ENCODE measurements at regions not wholly inside any gene's neighbourhood (a gene's known extent, or its start where the extent isn't known, plus 50 kb on each side); places are given as distances from the start of the nearest gene placed in this dataset.
A peak's percentile ranks its signal among the peaks of the same experiment; 100 is the strongest.

- H3K4me3 ChIP-seq (ENCODE audit: low read length): no peak overlapping the region
- H3K4me1 ChIP-seq (ENCODE audit: insufficient read depth, low read length): no peaks in the 10 kb centered on the region
- H2AFZ ChIP-seq (ENCODE audit: low read depth, low read length): no peak overlapping the region
- no peaks in the 10 kb centered on the region for H3K9me3 ChIP-seq (ENCODE audit: low read length)
- no peaks in the 10 kb centered on the region for H3K27me3 ChIP-seq (ENCODE audit: insufficient read depth, low read length)
- no peaks in the 10 kb centered on the region for H3K36me3 ChIP-seq (ENCODE audit: insufficient read depth, low read length)
Observed at GRCh38 chr3:110533089-110533488, 538.5 kb upstream of the NECTIN3 start.

- Histone ChIP-seq H3K9me3 (ENCODE audit: low read length) (no peaks in the 10 kb centered on the region), H3K27me3 (ENCODE audit: insufficient read depth, low read length) (no peaks in the 10 kb centered on the region), H2AFZ (ENCODE audit: low read depth, low read length) (no peak overlapping the region), H3K36me3 (ENCODE audit: insufficient read depth, low read length) (no peaks in the 10 kb centered on the region), H3K4me3 (ENCODE audit: low read length) (no peak overlapping the region), H3K4me1 (ENCODE audit: insufficient read depth, low read length) (peaks cover 5% of the 10 kb centered on the region)
Observed at GRCh38 chr3:110542552-110543150, 529.0 kb upstream of the NECTIN3 start.

DNA sequence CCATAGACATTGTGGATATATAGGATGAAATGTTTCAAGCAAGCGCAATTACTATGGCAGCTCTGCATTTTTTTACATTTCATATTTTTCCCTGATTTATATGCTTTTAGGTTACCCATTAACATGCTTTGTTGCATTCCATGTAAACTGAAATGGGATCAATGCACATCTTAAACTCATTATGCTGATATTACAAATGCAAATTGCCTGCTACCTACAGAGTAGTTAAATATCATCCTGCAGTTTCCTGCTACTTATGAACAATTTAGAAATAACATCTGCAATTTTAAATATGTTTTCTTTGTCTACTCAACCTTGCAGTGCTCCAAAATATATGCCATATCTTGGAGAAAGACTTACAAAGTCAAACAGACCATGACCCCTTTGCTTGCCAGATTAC lies 526.9 kb upstream of the NECTIN3 start:
- Histone ChIP-seq H3K27me3 (ENCODE audit: insufficient read depth, low read length) (no peaks in the 10 kb centered on the region), H3K4me1 (ENCODE audit: insufficient read depth, low read length) (peaks cover 8% of the 10 kb centered on the region), H2AFZ (ENCODE audit: low read depth, low read length) (no peak overlapping the region), H3K9me3 (ENCODE audit: low read length) (no peaks in the 10 kb centered on the region), H3K4me3 (ENCODE audit: low read length) (no peak overlapping the region), H3K36me3 (ENCODE audit: insufficient read depth, low read length) (no peaks in the 10 kb centered on the region)

GRCh38 chr3:110550511-110550910 lies 521.1 kb upstream of the NECTIN3 start:
- H3K4me3 ChIP-seq (ENCODE audit: low read length): no peak overlapping the region

DNA sequence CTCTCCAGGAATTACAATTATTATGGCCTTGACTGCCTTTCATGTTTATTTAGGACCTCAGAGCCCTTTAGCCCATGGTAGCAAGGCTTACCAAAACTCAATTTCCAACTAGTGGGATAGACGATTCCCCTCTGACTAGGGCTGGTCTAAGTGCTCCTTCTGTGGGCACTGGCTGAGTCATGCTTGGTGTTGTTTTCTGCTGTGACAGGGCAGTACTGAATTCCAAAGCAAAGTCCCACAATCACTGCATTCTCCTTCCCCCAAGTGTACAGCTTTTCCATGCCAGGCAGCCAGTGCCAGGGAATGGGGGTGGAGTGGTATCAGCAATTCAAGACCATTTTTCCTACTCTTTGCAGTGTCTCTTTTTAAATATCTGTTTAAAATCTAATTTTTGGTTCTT lies 509.0 kb upstream of the NECTIN3 start:
- Histone ChIP-seq H3K4me1 (ENCODE audit: insufficient read depth, low read length) (no peaks in the 10 kb centered on the region), H3K36me3 (ENCODE audit: insufficient read depth, low read length) (no peaks in the 10 kb centered on the region), H3K4me3 (ENCODE audit: low read length) (no peak overlapping the region), H3K9me3 (ENCODE audit: low read length) (no peaks in the 10 kb centered on the region), H2AFZ (ENCODE audit: low read depth, low read length) (no peak overlapping the region), H3K27me3 (ENCODE audit: insufficient read depth, low read length) (no peaks in the 10 kb centered on the region)

More at GRCh38 chr3:110550511-110550910, 521.1 kb upstream of the NECTIN3 start:
- Histone ChIP-seq H3K36me3 (ENCODE audit: insufficient read depth, low read length) (no peaks in the 10 kb centered on the region), H3K4me1 (ENCODE audit: insufficient read depth, low read length) (peaks cover 7% of the 10 kb centered on the region), H3K9me3 (ENCODE audit: low read length) (peaks cover 2% of the 10 kb centered on the region), H3K27me3 (ENCODE audit: insufficient read depth, low read length) (no peaks in the 10 kb centered on the region), H2AFZ (ENCODE audit: low read depth, low read length) (no peak overlapping the region)

DNA sequence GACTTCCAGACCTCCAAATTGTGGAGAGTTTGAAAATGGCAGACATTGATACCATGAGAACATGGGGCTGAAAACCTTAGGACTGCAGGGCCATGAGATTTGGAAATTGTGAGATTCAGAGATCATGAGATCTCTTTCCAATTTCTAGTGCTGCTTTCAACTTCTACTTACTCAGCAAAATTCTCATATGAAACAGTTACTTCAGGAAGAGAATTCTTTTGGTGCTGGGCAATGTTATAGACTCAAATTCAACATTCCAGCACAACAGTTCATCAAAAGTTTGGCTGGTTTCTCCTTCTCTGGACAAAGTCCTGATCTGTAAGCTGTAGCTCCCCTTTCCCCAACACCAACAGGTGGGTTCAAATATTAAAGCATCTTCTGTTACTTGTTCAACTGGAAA lies 506.9 kb upstream of the NECTIN3 start:
- Histone ChIP-seq H3K9me3 (ENCODE audit: low read length) (no peaks in the 10 kb centered on the region), H3K4me3 (ENCODE audit: low read length) (no peak overlapping the region), H3K27me3 (ENCODE audit: insufficient read depth, low read length) (no peaks in the 10 kb centered on the region), H3K36me3 (ENCODE audit: insufficient read depth, low read length) (no peaks in the 10 kb centered on the region), H3K4me1 (ENCODE audit: insufficient read depth, low read length) (no peaks in the 10 kb centered on the region), H2AFZ (ENCODE audit: low read depth, low read length) (no peak overlapping the region)

DNA sequence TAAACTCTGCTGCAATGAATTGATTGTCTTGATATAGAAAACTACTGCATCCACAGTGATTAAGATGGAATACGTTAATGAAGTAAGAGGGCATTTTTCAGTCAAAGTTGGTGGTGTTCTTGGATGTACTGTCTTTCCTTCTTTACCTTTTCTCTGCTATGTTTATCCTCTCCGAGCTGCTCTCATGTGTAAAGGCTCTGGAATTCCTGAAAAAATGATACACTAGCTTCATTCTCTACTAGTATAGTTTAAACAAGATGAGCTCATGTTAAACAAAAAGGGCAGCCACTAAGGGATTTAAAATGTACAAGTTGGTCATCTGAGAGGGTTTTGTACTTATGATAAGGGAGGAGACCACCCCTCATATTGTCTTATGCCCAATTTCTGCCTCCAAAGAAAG lies 504.6 kb upstream of the NECTIN3 start:
- H3K9me3 ChIP-seq (ENCODE audit: low read length): no peaks in the 10 kb centered on the region
- H3K4me3 ChIP-seq (ENCODE audit: low read length): no peak overlapping the region
- H3K27me3 ChIP-seq (ENCODE audit: insufficient read depth, low read length): no peaks in the 10 kb centered on the region
- H3K36me3 ChIP-seq (ENCODE audit: insufficient read depth, low read length): no peaks in the 10 kb centered on the region
- no peak overlapping the region for H2AFZ ChIP-seq (ENCODE audit: low read depth, low read length)
- H3K4me1 ChIP-seq (ENCODE audit: insufficient read depth, low read length): no peaks in the 10 kb centered on the region

- H3K27me3 ChIP-seq (ENCODE audit: insufficient read depth, low read length): no peaks in the 10 kb centered on the region
- H3K36me3 ChIP-seq (ENCODE audit: insufficient read depth, low read length): no peaks in the 10 kb centered on the region
- H2AFZ ChIP-seq (ENCODE audit: low read depth, low read length): peak overlapping the region; percentile 17
- no peak overlapping the region for H3K4me3 ChIP-seq (ENCODE audit: low read length)
- H3K9me3 ChIP-seq (ENCODE audit: low read length): no peaks in the 10 kb centered on the region
- H3K4me1 ChIP-seq (ENCODE audit: insufficient read depth, low read length): no peaks in the 10 kb centered on the region
Observed at GRCh38 chr3:110568246-110568645, 503.4 kb upstream of the NECTIN3 start.

- no peak overlapping the region for H2AFZ ChIP-seq (ENCODE audit: low read depth, low read length)
Observed at GRCh38 chr3:110569073-110569472, 502.5 kb upstream of the NECTIN3 start.

DNA sequence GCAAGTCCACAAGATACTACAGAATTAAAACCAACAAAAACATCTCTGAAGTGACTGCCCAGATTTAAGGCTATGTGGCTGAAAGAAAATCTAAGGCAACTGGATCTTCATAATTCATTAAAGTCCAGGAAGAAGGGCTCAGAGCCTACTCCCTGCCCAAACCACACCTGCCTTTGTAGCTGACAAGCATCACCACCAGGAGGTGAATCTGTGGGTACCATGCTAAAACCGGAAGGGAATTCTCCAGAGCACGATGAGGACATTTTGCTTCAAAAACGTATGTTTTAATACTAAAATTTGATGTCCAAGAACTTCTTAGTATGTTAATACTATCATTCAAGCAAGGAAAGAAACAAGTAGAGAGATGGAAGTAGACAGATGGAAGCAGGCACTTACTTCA lies 495.9 kb upstream of the NECTIN3 start:
- Histone ChIP-seq H3K4me3 (ENCODE audit: low read length) (no peak overlapping the region), H3K36me3 (ENCODE audit: insufficient read depth, low read length) (no peaks in the 10 kb centered on the region), H2AFZ (ENCODE audit: low read depth, low read length) (no peak overlapping the region), H3K4me1 (ENCODE audit: insufficient read depth, low read length) (peaks cover 24% of the 10 kb centered on the region), H3K9me3 (ENCODE audit: low read length) (no peaks in the 10 kb centered on the region), H3K27me3 (ENCODE audit: insufficient read depth, low read length) (no peaks in the 10 kb centered on the region)

More at GRCh38 chr3:110569073-110569472, 502.5 kb upstream of the NECTIN3 start:
- no peak overlapping the region for H3K4me3 ChIP-seq (ENCODE audit: low read length)
- H3K27me3 ChIP-seq (ENCODE audit: insufficient read depth, low read length): no peaks in the 10 kb centered on the region
- no peaks in the 10 kb centered on the region for H3K4me1 ChIP-seq (ENCODE audit: insufficient read depth, low read length)
- no peaks in the 10 kb centered on the region for H3K9me3 ChIP-seq (ENCODE audit: low read length)
- no peaks in the 10 kb centered on the region for H3K36me3 ChIP-seq (ENCODE audit: insufficient read depth, low read length)

- no peak overlapping the region for H2AFZ ChIP-seq (ENCODE audit: low read depth, low read length)
- no peaks in the 10 kb centered on the region for H3K36me3 ChIP-seq (ENCODE audit: insufficient read depth, low read length)
- H3K4me1 ChIP-seq (ENCODE audit: insufficient read depth, low read length): peaks cover 24% of the 10 kb centered on the region
- no peaks in the 10 kb centered on the region for H3K27me3 ChIP-seq (ENCODE audit: insufficient read depth, low read length)
- no peaks in the 10 kb centered on the region for H3K9me3 ChIP-seq (ENCODE audit: low read length)
- no peak overlapping the region for H3K4me3 ChIP-seq (ENCODE audit: low read length)
Observed at GRCh38 chr3:110576960-110577359, 494.7 kb upstream of the NECTIN3 start.

DNA sequence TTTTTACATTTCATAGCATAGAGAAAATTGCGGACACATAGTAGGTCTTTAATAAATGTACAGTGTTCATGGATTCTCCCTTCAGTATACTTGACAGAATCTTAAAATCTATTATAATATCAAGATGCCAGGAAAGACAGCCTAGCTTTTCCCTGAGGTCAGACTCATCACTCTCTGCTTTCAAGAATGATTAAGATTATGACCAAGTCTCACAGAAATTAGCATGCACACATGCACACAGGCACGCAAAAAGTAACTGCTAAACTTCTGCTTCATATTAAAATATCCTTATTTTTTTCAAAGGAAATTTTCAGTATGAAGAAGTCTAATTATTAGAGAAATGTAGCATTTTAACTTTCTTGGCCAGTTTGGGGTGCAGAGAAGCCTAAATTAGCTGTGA lies 493.8 kb upstream of the NECTIN3 start:
- Histone ChIP-seq H3K9me3 (ENCODE audit: low read length) (no peaks in the 10 kb centered on the region), H2AFZ (ENCODE audit: low read depth, low read length) (no peak overlapping the region), H3K27me3 (ENCODE audit: insufficient read depth, low read length) (no peaks in the 10 kb centered on the region), H3K4me3 (ENCODE audit: low read length) (no peak overlapping the region), H3K36me3 (ENCODE audit: insufficient read depth, low read length) (no peaks in the 10 kb centered on the region), H3K4me1 (ENCODE audit: insufficient read depth, low read length) (peaks cover 24% of the 10 kb centered on the region)

DNA sequence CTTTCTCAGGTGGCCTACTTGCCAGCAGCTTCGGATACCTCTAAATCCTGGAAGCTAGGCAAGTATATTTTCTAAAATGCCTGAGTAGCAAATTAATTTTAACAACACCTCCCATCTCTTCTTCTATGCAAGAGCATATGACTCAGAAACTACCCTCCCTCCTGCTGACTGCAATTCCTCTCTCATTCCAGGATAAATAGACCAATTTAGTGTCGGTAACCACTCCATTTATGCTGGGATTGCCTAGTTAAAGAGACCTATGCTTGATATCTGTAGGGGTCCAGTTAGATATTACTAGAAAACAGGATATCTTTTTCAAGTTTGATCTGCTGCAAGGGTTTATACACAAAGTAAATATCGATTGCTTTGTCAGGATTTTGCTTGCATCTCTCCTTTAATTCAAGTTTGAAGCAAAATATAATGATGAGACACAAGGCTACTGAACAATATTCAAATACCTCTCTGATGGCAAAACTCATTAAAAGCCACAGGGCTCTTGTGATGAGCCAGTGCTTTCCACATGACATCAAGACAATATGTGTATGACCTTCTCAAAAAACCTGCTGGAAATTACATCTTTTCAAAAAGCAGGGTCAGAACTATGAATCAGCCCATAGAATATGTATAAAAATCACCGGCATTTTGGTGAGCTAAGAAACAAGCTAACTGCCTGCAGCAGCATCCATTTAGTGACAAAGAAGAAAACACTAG lies 491.6 kb upstream of the NECTIN3 start:
- H3K27me3 ChIP-seq (ENCODE audit: insufficient read depth, low read length): no peaks in the 10 kb centered on the region
- peak overlapping the region; percentile 16 for H2AFZ ChIP-seq (ENCODE audit: low read depth, low read length)
- no peaks in the 10 kb centered on the region for H3K36me3 ChIP-seq (ENCODE audit: insufficient read depth, low read length)
- H3K9me3 ChIP-seq (ENCODE audit: low read length): no peaks in the 10 kb centered on the region
- H3K4me1 ChIP-seq (ENCODE audit: insufficient read depth, low read length): peaks cover 31% of the 10 kb centered on the region
- no peak overlapping the region for H3K4me3 ChIP-seq (ENCODE audit: low read length)
